RWPE2 (cell line): ENCODE measurements at regions not wholly inside any gene's neighbourhood (a gene's known extent, or its start where the extent isn't known, plus 50 kb on each side); places are given as distances from the start of the nearest gene placed in this dataset.

Source experiments
- ATAC-seq: fragments of 200-7000 bp; cut with Tn5 transposase; 3 replicates; pipeline ENCODE4 v1.9.1; 2021; ENCODE audit warnings: low read depth
- DNase-seq: peaks from one replicate; pipeline ENCODE4 v3.0.0-alpha.2; 2020; ENCODE audit warnings: low spot score
- H3K27ac ChIP-seq: fragments of 450-650 bp; 2 replicates; pipeline ENCODE4 v1.5.1; 2017; ENCODE audit warnings: mild to moderate bottlenecking; ENCODE audit not compliant: poor library complexity, severe bottlenecking
- H3K27me3 ChIP-seq: fragments of 250-450 bp; sonication (Bioruptor Pico); 2 replicates; pipeline ENCODE4 v1.5.1; 2021; ENCODE audit warnings: mild to moderate bottlenecking, moderate library complexity; ENCODE audit not compliant: insufficient read depth, poor library complexity, severe bottlenecking
- H3K36me3 ChIP-seq: fragments of 250-450 bp; sonication (Bioruptor Pico); 2 replicates; pipeline ENCODE4 v1.5.1; 2020; ENCODE audit warnings: low read depth, mild to moderate bottlenecking, moderate library complexity
- H3K4me1 ChIP-seq: fragments of 250-450 bp; sonication (Bioruptor Pico); 2 replicates; pipeline ENCODE4 v1.5.1; 2021; ENCODE audit warnings: mild to moderate bottlenecking, moderate library complexity; ENCODE audit not compliant: insufficient read depth, poor library complexity, severe bottlenecking
- H3K4me3 ChIP-seq: fragments of 250-450 bp; sonication (Bioruptor Pico); 2 replicates; pipeline ENCODE4 v1.5.1; 2021; ENCODE audit warnings: mild to moderate bottlenecking, moderate library complexity; ENCODE audit not compliant: severe bottlenecking
- H3K9me3 ChIP-seq: fragments of 250-450 bp; sonication (Bioruptor Pico); 2 replicates; pipeline ENCODE4 v1.5.1; 2021; ENCODE audit warnings: mild to moderate bottlenecking, moderate library complexity; ENCODE audit not compliant: severe bottlenecking
- CTCF ChIP-seq: fragments of 450-650 bp; IDR thresholded peaks from one replicate; pipeline ENCODE4 v1.5.1; 2017; ENCODE audit warnings: mild to moderate bottlenecking, moderate library complexity; ENCODE audit not compliant: poor library complexity, severe bottlenecking

- H3K36me3 ChIP-seq, result no peaks in the 10 kb centered on the region
- no peaks in the 10 kb centered on the region for H3K9me3 ChIP-seq
- peak; percentile 35; the same call in 2 of the 3 replicates for ATAC-seq
- H3K27ac ChIP-seq, result peak overlapping the region; percentile 79
- peaks cover 8% of the 10 kb centered on the region for H3K4me1 ChIP-seq
- TF ChIP-seq CTCF, result no peak
- no peak overlapping the region for H3K4me3 ChIP-seq
- H3K27me3 ChIP-seq, result no peaks in the 10 kb centered on the region
- DNase-seq, result no peak
Observed at GRCh38 chr12:115384391-115384790, 700.4 kb upstream of the TBX3 start.

- DNase-seq (peak; percentile 95), ATAC-seq (peak; percentile 96)
- Histone ChIP-seq H3K27ac (peak overlapping the region; percentile 79), H3K27me3 (no peaks in the 10 kb centered on the region), H3K4me3 (no peak overlapping the region), H3K4me1 (peaks cover 8% of the 10 kb centered on the region), H3K36me3 (no peaks in the 10 kb centered on the region), H3K9me3 (no peaks in the 10 kb centered on the region)
- TF ChIP-seq CTCF, result peak; percentile 22
Observed at GRCh38 chr12:115383668-115384067, 699.7 kb upstream of the TBX3 start.

GRCh38 chr12:115382681-115383080 lies 698.7 kb upstream of the TBX3 start:
- no peak for ATAC-seq
- Histone ChIP-seq H3K36me3 (no peaks in the 10 kb centered on the region), H3K27me3 (no peaks in the 10 kb centered on the region), H3K9me3 (no peaks in the 10 kb centered on the region), H3K4me1 (peaks cover 8% of the 10 kb centered on the region), H3K27ac (peak overlapping the region; percentile 79), H3K4me3 (no peak overlapping the region)
- TF ChIP-seq CTCF, result no peak
- no peak for DNase-seq

- Histone ChIP-seq H3K4me3 (no peak overlapping the region), H3K4me1 (peaks cover 9% of the 10 kb centered on the region), H3K9me3 (no peaks in the 10 kb centered on the region), H3K27me3 (no peaks in the 10 kb centered on the region), H3K36me3 (no peaks in the 10 kb centered on the region), H3K27ac (no peak overlapping the region)
- ATAC-seq (no peak), DNase-seq (no peak)
- TF ChIP-seq CTCF, result no peak
Observed at GRCh38 chr12:115380546-115381120, 696.7 kb upstream of the TBX3 start.

DNA sequence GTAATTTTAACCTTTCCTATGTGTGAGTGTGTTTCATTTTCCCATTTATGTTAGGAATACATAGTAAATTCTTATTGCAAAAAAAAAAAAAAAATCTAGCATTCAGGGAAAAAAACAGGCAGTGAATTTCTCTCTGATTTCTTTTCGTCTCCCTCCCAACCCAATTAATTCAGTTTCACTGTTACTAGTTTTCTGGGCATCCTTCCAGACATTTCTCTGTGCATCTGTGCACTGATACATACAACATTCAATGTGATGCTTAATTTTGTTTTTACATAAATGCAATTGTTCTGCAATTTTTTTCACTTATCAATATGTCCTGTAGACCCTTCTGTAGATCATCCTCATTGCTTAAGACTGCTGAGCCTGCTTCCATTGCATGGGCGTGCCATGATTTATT lies 694.3 kb upstream of the TBX3 start:
- H3K27me3 ChIP-seq, result no peaks in the 10 kb centered on the region
- no peaks in the 10 kb centered on the region for H3K36me3 ChIP-seq
- H3K4me1 ChIP-seq, result peaks cover 12% of the 10 kb centered on the region
- TF ChIP-seq CTCF, result no peak
- ATAC-seq (no peak), DNase-seq (no peak)
- H3K27ac ChIP-seq, result no peak overlapping the region
- no peaks in the 10 kb centered on the region for H3K9me3 ChIP-seq
- H3K4me3 ChIP-seq, result no peak overlapping the region
